ENCODE measurements at regions not wholly inside any gene's neighbourhood (a gene's known extent, or its start where the extent isn't known, plus 50 kb on each side); places are given as distances from the start of the nearest gene placed in this dataset.

DNA sequence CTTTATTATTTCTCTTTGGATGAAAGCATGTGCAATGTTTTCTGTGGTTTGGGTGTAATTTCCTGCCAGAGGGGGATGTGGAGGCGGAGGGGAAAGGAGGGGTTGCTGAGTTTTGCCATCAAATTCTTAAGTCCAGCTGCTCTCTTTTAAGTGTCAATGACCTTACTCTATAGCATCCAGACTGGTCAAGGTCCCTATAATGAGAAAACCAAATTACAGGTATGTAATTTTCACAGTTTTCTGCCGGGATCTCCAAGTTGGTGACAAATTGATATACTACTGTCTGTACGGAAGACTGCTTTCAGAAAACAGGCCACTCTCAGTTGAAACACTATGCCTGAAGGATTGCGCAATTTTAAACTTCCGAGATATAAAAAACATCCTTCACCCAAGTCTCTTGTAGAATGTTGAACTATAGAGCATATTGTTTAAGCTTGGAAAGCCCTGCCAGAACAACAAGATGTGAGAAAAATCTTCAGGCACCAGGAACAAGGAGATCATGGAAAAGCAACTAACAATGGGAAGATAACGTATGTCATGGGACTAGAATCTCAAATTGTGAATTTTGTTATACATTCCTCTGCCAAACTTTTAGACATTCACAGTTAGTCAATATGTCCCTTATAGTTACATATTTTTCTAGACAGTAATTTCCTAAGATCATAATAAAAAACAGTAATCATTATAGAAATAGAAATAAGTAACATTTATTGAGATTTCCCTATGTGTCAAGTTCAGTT, 300.7 kb upstream of the SATB1 start:
- H3K9me3 Mint-ChIP-seq, result peaks cover 5% of the 10 kb centered on the region
- H3K27ac Mint-ChIP-seq, result peak overlapping the region; percentile 90
- POLR2A ChIA-PET, result interaction anchor here (0.8 to 5.3 kb wide), 8 partner anchors 10 to 302 kb away, joined by 3 to 86 read pairs (median 3); no protein-coding TSS in a partner anchor
- TF ChIP-seq CTCF (IDR thresholded peaks at IDR 0.05), result no peak
- H3K4me3 Mint-ChIP-seq, result peak overlapping the region; percentile 62
- ATAC-seq, result peak; percentile 64
- peaks cover 22% of the 10 kb centered on the region for H3K36me3 Mint-ChIP-seq (ENCODE audit: low read depth)
- CTCF ChIA-PET, result interaction anchor here (1.0 to 2.2 kb wide), 4 partner anchors 7 to 32 kb away, joined by 3 to 16 read pairs (median 7); no protein-coding TSS in a partner anchor
- H3K4me1 Mint-ChIP-seq (ENCODE audit: low read depth), result peaks cover 76% of the 10 kb centered on the region
- intact Hi-C loops (cut with micrococcal nuclease), result loop anchor here (2.0 kb wide), 1 partner anchor 15 kb away; no protein-coding TSS in a partner anchor
- DNase-seq, result peak; percentile 63
- no peaks in the 10 kb centered on the region for H3K27me3 Mint-ChIP-seq

DNA sequence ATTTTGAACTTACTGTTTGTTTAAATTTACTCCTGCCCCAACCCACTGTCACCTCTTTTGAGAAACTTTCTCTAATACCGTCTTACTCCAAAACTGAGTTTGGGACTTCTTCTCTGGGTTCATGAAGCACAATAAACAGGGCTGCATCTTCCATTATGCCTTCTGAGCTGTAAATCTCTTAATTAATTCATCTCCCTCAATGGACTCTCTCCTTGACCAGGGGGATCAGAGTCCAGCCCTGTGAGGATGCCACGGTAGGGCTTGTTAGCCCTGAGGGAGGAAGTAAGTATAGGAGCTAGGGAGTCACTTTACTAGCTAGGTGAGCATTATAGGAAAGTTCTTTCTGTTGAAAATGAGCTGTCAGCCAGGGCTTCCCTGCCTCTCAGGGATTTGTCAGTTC, 299.3 kb upstream of the SATB1 start:
- Mint-ChIP-seq H3K36me3 (ENCODE audit: low read depth) (peaks cover 30% of the 10 kb centered on the region), H3K27ac (peak overlapping the region; percentile 90), H3K27me3 (no peaks in the 10 kb centered on the region), H3K4me3 (peak overlapping the region; percentile 62), H3K9me3 (peaks cover 6% of the 10 kb centered on the region), H3K4me1 (ENCODE audit: low read depth) (peaks cover 75% of the 10 kb centered on the region)
- ATAC-seq (no peak), DNase-seq (no peak)
- TF ChIP-seq CTCF (IDR thresholded peaks at IDR 0.05), result no peak
- POLR2A ChIA-PET, result interaction anchor here (1.0 to 5.3 kb wide), 6 partner anchors 8 to 280 kb away, joined by 3 to 86 read pairs (median 4); no protein-coding TSS in a partner anchor
- intact Hi-C loops (cut with micrococcal nuclease), result loop anchor here (2.0 kb wide), 1 partner anchor 16 kb away; no protein-coding TSS in a partner anchor
- CTCF ChIA-PET, result interaction anchor here (0.5 to 2.2 kb wide), 9 partner anchors 9 to 280 kb away, joined by 3 to 16 read pairs (median 3); no protein-coding TSS in a partner anchor

DNA sequence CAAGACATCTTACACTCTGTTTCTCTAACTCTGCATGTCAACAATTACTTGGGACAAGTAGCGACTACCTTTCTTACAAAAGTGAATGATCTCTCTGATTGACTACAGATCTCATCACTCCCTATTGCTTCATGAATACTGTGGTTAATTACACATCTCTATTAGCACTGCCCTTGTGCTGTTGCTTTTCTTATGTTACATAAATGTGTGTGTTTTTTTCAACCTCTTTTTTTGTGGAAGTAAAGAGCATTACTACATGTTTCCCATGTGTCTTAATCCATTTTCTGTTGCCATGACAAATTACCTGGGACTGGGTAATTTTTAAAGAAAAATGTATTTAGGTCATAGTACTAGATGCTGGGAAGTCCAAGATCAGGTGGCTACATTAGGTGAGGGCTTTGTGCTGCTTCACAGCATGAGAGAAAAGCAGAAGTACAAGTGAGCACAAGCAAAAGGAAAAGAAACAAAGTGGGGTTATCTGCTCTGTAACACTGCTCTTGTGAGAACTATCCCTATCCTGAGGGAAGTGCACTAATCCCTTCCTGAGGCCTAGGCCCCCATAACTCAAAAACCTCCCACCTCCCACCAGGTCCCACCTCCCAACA, 298.2 kb upstream of the SATB1 start:
- ChIA-PET POLR2A (interaction anchor here (2.2 to 5.3 kb wide), 2 partner anchors 15 to 17 kb away, joined by 11 to 86 read pairs; no protein-coding TSS in a partner anchor), CTCF (interaction anchor here (1.3 to 2.2 kb wide), 4 partner anchors 8 to 35 kb away, joined by 5 to 16 read pairs (median 6); no protein-coding TSS in a partner anchor)
- peaks cover 40% of the 10 kb centered on the region for H3K36me3 Mint-ChIP-seq (ENCODE audit: low read depth)
- peaks cover 78% of the 10 kb centered on the region for H3K4me1 Mint-ChIP-seq (ENCODE audit: low read depth)
- H3K27ac Mint-ChIP-seq, result peak overlapping the region; percentile 90
- no peaks in the 10 kb centered on the region for H3K27me3 Mint-ChIP-seq
- H3K4me3 Mint-ChIP-seq, result peak overlapping the region; percentile 62
- intact Hi-C loops (cut with micrococcal nuclease), result no loop called here
- DNase-seq, result no peak
- no peak for TF ChIP-seq CTCF (IDR thresholded peaks at IDR 0.05)
- no peak for ATAC-seq
- H3K9me3 Mint-ChIP-seq, result peaks cover 9% of the 10 kb centered on the region

DNA sequence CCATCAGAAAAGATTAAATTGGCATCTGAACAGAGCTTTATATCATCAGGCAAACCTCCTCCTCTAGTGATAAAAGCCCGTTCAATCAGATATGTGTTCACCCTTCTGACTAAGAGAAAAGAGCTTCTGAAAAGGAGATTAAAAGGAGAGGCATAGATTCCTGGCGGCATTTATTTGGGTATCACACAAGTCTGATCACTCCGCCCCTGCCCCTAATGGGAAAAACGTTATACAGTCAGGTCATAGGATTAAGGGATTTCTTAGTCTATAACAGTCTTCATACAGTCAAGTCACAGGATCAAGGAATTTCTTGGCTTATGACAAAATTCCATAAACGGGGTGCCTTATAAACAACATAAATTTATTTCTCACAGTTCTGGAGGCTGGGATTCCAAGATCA, 295.4 kb upstream of the SATB1 start:
- Mint-ChIP-seq H3K4me1 (ENCODE audit: low read depth) (peaks cover 78% of the 10 kb centered on the region), H3K4me3 (no peak overlapping the region), H3K27me3 (no peaks in the 10 kb centered on the region), H3K36me3 (ENCODE audit: low read depth) (peaks cover 46% of the 10 kb centered on the region), H3K27ac (peak overlapping the region; percentile 24), H3K9me3 (peaks cover 11% of the 10 kb centered on the region)
- intact Hi-C loops (cut with micrococcal nuclease), result no loop called here
- ChIA-PET CTCF (interaction anchor here (1.0 to 1.8 kb wide), 3 partner anchors 9 to 39 kb away, joined by 3 to 5 read pairs (median 4); no protein-coding TSS in a partner anchor), POLR2A (interaction anchor here (1.1 kb wide), 2 partner anchors 15 to 162 kb away, joined by 3 to 5 read pairs; no protein-coding TSS in a partner anchor)
- DNase-seq (no peak), ATAC-seq (no peak)
- TF ChIP-seq CTCF (IDR thresholded peaks at IDR 0.05), result no peak

Measured in activated CD8-positive, alpha-beta T cell treated with anti-CD3 and anti-CD28 coated beads for 36 hours (primary cell).